ENCODE measurements at regions not wholly inside any gene's neighbourhood (a gene's known extent, or its start where the extent isn't known, plus 50 kb on each side); places are given as distances from the start of the nearest gene placed in this dataset.

GRCh38 chr12:75848431-75848925 is 183.1 kb downstream of the PHLDA1 start:
- no peak for TF ChIP-seq BHLHE40 (IDR thresholded peaks at IDR 0.05; ENCODE audit: borderline replicate concordance)
- no peak for TF ChIP-seq NFRKB (IDR thresholded peaks at IDR 0.05)
- TF ChIP-seq SP1 (IDR thresholded peaks at IDR 0.05), result no peak
- TF ChIP-seq FOXM1 (IDR thresholded peaks at IDR 0.05; ENCODE audit: borderline replicate concordance), result no peak
- no peak for TF ChIP-seq SUZ12 (IDR thresholded peaks at IDR 0.05)
- TF ChIP-seq PKNOX1 (IDR thresholded peaks at IDR 0.05), result no peak
- no peak for TF ChIP-seq ELF4 (IDR thresholded peaks at IDR 0.05)
- no peak for TF ChIP-seq HDGF (IDR thresholded peaks at IDR 0.05; ENCODE audit: borderline replicate concordance)
- no peak for TF ChIP-seq L3MBTL2 (conservative IDR thresholded peaks at IDR 0.05)
- TF ChIP-seq LEF1 (IDR thresholded peaks at IDR 0.05; ENCODE audit: borderline replicate concordance), result no peak
- no peak for TF ChIP-seq FOXA1 (IDR thresholded peaks at IDR 0.05)
- TF ChIP-seq TARDBP (IDR thresholded peaks at IDR 0.05), result no peak
